ENCODE measurements at regions not wholly inside any gene's neighbourhood (a gene's known extent, or its start where the extent isn't known, plus 50 kb on each side); places are given as distances from the start of the nearest gene placed in this dataset.
"Not testable (repeated sequence)": the region's sequence is repeated elsewhere in the genome, so short reads cannot be mapped to it uniquely, and the experiment has no call there.

DNA sequence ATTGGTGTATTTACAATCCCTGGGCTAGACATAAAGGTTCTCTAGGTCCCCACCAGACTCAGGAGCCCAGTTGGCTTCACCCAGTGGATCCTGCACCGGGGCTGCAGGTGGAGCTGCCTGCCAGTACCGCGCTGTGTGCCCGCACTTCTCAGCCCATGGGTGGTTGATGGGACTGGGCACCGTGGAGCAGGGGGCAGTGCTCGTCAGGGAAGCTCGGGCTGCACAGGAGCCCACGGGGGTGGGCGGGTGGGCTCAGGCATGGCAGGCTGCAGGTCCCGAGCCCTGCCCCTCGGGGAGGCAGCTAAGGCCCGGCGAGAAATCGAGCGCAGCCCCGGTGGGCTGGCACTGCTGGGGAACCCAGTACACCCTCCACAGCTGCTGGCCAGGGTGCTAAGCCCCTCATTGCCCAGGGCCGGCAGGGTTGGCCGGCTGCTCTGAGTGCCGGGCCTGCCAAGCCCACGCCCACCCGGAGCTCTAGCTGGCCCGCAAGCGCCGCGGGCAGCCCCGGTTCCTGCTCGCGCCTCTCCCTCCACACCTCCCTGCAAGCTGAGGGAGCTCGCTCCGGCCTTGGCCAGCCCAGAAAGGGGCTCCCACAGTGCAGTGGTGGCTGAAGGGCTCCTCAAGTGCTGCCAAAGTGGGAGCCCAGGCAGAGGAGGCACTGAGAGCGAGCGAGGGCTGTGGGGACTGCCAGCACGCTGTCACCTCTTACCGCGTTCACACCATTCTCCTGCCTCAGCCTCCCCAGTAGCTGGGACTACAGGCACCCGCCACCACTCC, 353.5 kb upstream of the HS6ST1 start:
- not testable (repeated sequence) for DNase-seq

DNA sequence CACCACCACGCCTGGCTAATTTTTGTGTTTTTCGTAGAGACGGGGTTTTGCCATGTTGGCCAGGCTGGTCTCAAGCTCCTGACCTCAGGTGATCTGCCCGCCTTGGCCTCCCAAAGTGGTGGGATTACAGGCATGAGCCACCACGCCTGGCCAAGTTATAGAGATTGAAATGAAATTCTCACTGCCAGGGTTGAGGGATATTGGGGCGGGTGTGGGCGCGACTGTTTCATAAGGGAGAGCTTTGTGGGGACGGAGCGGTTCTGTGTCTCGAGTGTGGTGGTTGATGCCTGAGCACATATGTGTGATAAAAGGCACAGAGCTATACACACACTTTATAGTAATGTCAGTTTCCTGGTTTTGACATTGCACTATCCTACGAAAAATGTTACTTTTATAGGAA, 361.0 kb upstream of the HS6ST1 start:
- not testable (repeated sequence) for DNase-seq

DNA sequence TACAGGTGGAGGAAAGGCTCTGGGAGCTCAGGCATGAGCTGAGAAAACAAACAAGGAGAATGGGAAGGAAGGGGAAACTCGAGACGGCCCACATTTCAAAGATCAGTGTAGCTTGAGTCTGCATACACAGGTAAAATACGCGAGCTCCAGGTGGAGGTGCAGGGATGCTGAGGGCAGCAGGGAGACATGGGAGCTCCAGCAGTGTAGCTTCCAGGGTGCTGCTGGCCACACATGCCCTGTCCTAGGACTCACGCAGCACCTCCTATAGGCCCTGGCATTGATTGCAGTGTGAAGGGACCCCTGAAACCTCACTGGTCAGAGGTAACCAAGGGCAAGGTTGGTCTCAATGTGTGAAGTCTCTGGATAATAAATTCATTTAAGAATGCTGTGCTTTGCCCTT, 362.8 kb upstream of the HS6ST1 start:
- DNase-seq: no peak

DNA sequence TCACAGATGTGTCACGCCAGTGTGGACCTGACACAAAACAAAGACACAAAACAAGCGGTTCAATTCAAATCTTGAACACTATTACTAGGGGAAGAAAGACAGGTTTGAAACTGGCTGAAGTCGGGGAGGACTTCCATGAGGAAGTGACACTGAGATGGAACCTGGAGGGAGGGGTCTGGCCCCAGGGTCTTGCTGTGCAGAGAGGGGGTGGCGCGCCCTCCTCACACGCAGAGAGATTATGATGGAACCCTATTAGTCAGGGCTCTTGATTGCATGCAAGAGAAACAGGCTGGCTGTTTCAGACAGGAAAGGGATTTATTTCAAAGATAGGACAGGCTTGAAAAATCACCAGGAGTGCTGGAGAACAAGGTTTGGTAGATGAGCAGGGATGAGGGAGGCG, 363.6 kb upstream of the HS6ST1 start:
- no peak for DNase-seq

DNA sequence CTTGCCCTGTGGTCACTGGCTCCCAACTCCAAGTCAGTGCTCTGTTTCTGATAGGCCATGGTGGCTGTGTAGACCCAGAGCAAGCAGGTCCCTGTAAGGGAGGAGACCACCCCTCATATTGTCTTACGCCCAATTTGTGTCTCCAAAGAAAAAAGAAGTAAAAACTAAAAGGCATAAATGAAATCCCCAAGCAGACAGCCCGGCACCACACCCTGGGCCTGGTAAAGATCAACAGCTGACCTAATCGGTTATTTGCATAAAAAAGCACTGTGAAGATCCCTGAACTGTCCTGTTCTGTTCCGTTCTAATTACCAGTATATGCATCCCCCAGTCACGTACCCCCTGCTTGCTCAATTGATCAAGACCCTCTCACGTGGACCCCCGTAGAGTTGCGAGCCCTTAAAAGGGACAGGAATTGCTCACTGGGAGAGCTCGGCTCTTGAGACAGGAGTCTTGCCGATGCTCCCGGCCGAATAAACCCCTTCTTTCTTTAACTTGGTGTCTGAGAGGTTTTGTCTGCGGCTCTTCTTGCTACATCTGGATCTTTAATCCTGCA, 364.1 kb upstream of the HS6ST1 start:
- no peak for DNase-seq

DNA sequence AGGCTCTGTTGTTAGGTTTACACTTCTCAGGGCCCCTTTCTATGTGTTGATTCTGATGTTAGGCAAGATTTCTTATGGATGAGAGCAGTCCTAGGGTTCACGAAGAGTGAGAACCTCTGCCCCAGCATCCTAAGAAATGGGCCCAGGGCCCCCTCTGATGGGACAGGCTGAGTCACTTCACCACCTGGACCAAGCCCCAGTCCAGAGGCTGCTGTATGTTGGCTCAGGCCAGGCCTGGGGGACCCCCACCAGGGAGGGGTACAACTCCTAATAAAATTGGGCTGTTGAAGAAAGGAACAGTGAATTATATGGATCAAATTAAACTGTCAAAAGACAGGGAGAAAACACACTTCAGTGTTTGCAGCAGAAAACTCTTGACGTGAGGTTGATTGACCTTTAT, 365.9 kb upstream of the HS6ST1 start:
- no peak for DNase-seq

DNA sequence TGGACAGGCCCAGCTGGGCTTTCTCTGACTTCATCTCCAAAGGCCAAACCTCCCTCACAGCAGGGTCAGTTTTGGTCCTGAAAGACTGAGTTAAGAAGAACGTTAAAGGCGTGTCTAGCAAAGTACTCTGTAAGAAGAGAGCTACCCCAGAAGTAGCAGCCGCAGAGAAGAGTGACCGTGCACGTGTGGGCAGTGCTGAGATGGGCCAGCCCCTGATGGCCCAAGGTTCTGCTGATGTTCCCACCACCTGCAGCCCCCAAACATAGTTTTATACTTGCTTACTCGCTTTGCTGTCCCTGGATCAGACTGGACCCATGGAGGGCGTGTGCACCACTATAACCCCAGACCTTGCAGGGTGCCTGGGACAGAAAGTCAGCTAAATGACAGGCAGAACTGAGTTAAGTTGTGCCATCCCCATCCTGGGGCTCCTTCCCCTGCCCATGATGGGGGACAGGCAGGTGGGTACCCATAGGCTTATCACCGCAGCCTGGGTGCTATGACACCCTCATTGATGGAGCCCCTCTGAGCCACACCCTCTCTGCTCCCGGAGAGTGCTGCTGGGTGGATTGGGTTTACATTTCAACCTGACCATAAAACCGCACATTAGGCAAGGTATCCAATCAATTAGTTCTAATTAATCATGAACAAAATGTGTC, 367.3 kb upstream of the HS6ST1 start:
- DNase-seq: no peak

DNA sequence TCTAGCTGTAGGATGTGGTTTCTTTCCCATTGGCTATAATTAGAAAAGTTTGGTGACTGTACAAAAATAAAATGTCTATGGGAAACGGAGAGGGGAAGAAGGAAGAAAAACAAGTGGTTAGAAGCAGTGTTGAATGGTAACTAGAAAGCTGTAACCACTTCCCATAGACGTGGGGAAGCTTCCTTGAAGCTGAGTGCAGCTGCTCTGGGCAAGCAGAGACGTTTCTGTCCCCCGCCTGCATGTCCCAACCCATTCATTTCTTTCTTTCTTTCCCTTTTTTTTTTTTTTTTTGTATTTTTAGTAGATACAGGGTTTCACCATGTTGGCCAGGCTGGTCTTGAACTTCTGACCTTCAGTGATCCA, 367.8 kb upstream of the HS6ST1 start:
- DNase-seq: no peak

DNA sequence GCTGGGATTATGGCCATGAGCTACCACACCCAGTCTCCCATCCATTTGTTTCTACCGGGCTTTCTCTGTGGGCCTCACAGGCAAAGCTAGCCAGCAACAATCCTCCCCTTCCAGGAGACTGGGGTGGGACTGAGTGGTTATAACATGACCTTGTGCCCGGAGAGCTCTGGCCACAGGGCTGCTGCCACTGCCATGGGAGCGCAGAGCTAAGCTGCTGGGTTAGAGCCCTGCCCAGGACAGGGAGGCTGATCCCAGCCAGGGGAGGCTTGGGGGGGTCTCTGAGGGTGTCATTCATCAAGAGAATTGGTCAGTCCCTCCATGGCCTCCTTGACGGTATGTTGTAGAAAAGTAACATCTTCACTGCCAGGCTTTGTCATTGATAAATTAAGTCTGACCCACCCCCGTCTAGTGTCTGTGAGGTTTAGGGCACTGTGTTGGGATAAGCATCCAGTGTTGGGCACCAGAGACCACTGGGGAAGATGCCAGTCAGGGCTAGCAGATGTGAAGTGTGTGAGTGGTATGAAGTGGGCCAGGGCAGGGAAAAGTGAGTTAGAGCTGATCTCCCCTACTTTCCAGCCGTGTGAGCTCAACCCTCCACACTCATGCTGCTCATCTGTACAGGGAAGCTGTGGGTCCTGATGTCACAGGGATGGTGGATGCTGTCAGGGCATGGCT, 368.4 kb upstream of the HS6ST1 start:
- DNase-seq: no peak

DNA sequence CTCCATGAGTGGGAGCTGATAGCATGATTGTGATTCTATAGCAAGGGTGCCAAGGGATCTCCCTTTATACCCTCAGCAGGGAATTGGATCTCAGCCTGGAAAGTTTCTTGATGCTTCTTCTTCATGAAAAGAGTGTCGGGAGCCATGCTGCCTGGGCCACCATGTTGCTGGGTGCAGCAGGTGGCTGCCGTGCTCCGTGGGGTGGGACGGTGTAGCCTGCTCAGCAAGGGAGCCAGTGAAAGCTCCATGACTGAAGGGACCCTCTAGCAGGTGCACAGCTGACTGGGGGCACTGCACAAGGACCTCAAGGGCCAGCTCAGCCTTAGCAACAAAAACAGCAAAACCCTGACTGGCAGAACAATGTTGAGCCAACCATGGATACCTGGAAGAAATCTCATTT, 368.9 kb upstream of the HS6ST1 start:
- DNase-seq: no peak

DNA sequence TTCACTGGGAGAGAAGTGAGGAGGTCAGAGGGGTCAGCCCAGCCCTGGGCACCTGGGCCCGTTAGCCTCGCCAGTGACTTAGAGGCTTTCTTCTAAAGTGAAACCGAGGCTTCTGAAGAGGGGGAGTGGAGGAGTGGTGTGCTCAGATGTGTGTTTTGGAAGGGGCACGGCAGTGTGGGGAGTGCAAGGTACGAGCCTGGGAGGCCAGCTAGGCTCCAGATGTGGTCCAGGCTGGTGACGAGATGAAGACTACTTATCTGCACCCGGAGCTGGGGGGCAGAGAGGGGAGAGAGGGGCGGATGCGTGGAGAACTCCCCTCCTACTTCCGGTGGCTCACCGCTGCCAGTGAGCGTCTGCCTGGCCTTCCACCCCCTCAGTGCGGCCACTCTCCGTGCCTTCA, 371.3 kb upstream of the HS6ST1 start:
- no peak for DNase-seq

DNA sequence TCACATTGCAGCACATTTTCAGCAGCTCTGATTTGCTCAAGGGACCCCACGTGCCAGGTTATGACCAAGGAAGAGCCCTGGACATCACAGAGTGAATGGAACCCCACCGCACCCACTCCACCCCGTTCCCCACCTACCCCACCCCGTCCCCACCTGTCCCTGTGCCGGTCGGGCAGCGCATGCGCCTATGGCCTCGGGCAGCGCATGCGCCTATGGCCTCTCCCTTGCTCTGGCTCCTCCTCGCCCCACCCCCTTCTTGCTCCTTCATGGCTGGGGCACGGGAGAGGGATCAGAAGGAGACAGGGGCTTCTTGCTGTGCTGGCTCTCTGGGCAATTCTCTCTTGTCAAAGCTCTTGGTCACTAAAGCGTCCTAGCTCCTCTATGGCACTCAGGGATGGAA, 371.8 kb upstream of the HS6ST1 start:
- DNase-seq: no peak

DNA sequence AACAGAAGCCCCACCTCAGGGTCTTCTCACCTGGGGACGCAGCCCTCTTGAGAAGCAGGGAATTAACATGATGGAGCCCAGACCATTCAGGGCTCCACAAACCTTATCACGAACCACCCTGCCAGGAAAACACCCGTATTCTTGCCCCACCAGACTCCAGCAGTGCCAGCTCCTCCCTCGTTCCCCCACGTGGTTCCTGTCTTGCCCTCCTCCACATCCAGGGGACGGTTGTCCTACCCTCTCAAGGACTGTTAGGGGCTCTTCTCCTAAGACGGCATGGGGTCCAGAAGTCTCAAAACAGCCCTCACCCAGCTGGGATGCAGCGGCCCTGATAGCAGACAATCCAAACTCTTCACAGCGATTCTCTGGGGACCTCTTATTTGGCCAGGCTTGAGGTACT, 372.2 kb upstream of the HS6ST1 start:
- no peak for DNase-seq

DNA sequence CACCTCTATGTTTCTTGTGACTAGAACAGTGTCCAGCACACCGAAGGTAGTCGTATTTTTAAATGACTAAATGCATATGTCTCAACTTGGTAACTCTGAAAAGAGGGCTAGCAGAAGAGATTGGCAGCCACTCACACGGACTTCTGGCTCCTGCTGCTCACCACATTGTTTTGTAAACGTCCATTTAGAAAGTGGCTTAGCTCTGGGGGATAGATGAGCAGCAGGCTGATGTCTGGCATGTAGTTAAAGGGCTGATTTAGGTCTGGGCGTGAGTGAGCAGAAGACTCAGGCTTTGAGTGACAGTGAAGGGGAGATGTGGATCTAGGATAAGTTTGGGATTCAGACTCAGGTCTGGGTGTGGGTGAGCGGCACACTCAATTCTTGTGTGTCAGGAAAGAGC, 372.9 kb upstream of the HS6ST1 start:
- DNase-seq: no peak

DNA sequence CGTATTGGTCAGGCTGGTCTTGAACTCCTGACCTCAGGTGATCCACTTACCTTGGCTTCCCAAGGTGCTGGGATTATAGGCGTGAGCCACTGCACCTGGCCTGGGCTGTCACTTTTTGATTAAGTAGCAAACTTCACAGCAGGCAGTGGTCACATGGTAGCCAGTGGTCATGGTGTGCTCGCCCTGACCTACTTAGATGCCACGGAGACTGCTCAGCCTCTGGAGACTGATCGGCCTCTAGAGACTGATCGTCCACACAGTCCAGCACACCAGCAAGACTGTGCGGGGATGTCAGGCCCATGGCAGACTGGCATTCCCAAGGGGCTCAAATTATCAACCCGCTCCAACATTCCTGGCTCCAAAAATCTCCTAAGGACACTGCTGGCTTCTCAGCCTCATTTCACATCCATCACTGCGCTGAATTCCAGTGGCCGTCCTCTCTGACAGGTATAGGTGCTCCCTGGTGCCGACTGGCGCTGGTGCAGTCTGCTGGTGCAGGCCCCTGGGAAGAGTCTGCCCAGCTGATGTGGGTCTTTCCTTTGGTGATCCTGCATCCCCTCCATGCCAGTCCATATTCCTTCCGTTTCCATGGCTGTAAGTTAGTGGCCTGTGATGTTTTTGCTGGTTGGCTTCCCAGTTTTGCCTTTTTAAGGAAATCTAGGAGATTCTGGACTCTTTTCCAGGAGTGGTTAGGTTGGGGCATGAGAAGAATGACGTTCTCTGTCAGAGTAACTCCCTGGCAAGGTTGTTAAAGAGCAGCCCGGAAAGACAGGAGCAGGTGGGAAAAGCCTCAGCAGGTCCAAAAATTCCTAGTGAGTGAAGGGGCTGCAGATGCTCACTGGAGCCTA, 374.5 kb upstream of the HS6ST1 start:
- DNase-seq: no peak

DNA sequence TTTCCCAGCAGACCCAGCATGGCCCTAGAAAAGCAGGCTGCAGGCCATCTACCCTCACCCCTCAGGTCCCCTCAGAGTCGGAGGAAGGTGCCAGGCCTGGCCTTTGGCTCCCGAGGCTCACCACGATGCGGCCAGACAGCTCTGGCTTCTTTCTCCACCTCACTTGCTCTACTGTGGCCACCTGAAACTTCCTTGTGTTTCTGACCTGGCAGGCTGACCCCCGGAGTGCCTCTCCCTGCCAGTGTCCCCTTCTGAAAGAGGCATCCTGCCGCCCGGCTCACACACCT, 375.0 kb upstream of the HS6ST1 start:
- DNase-seq: no peak

DNA sequence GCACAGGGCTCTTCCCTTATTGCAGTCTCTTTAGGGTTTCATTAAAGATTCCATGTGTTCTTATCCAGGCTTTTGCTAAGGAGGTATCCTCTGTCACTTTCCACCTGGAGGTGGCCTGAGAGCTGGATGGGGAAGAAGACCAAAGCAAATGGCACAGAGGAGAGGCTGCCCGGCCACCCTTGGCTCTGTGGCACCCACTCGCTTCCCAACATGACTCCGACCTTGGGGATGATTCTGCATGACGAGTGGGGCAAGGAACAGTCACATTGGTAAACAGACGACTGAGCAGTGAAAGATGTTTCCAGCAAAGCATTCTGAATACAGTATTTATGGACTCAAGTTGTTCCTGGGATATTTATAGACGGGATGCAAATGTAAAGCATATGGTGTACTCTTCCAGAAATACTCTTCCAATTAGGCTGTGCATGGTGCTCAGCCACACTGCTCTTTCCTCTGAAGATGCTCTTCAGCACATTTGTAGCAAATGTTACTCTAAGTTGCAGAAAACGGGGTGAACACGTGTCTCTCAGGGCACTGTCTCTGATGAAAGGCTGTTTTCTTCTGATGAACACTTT, 377.1 kb upstream of the HS6ST1 start:
- DNase-seq: no peak

DNA sequence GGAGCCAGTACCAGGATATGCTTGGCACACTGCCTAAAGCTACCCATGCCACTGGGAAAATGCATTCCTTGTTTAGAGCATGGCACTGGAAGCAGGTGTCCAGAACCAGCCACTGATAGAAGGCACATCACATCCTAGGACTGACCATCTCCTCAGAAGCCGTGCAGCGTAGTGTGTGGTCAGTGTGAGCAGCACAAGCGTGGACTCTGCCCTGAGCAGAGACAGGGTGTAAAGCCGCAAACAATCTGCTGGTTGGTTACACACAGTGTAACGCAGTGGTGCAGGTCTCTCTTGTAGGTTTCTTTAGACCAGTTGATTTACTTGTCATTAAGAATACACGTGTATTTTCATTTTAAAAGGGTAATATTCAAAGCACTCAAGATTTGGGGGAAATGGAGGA, 377.8 kb upstream of the HS6ST1 start:
- no peak for DNase-seq

DNA sequence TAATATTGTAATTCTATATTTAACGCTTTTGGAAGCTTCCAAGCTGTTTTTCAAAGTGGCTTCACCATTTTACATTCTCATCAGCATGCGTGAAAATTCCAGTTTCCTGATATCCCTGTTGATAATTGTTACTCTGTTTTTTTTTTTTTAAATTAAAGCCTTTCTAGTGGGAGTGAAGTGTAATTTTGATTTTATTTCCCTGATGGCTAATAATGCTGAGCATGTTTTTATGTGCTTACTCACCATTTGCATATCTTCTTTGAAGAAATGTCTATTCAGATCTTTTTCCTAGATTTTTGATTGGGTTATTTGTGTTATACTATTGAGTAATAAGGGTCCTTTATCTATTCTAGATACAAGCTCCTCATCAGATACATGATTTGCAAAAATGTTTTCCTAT, 382.8 kb upstream of the HS6ST1 start:
- DNase-seq: no peak

DNA sequence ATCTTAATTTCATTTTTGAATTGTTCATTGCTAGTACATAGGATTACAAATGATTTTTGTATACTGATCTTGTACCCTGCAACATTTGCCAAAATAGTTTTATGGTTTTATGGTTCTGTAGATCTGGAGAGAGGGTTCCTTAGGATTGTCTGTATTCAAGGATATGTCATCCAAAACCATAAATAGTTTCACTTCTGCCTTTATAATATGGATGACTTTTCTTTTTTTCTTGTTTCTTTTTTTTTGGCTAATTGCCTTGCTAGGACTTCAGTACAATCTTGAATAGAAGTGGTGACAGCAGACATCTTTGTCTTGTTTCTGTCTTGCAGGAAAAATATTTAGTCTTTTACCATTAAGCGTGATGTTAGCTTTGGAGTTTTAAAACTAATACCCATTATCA, 383.9 kb upstream of the HS6ST1 start:
- no peak for DNase-seq

DNA sequence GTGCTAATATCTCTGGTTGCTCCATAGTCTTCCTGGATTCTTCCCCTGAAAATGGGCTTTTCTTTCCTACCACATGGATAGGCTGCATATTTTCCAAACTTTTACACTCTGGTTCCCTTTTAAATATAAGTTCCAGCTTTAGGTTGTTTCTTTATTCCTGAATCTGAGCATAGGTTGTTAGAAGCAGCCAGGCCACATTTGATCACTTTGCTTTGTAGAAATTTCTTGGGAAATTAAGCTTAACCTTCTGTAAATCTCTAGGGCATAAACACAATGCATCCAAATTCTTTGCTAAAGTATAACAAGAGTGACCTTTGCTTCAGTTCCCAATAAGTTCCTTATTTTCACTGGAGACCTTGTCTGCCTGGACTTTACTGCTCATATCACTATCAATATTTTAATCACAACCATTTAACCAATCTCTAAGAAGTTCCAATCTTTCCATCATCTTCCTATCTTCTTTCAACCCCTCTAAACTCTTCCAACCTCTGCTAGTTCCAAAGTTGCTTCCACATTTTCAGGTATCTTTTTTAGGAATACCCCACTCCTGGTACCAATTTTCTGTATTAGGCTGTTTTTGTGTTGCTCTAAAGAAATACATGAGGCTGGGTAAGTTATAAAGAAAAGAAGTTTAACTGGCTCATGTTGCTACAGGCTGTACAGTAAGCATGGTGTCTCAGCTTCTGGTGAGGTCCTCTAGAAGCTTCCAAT, 389.6 kb upstream of the HS6ST1 start:
- no peak for DNase-seq

DNA sequence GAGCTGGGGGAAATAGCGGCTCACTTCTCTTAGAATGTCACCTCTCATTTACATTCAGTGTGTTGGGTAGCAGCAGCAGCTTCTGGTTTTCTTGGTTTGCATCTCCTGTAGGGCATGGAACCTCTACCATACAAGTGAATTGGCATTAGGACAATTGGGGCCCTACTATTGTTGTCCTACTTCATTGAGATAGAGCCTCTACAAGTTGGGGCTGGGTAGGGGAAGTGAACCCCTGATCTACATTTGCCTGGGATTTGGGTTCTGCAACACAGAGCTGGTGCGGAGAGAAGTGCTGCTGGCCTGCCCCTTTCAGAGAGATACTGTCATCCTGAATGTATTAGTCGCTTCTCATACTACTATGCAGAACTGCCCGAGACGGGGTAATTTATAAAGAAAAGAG, 391.6 kb upstream of the HS6ST1 start:
- DNase-seq: no peak

Measured in activated CD4-positive, CD25-positive, alpha-beta regulatory T cell treated with anti-CD3 and anti-CD28 coated beads, Interleukin-2, amount 50 U/mL, for 72 hours (primary cell).